HFF-Myc (cell line): ENCODE measurements at regions not wholly inside any gene's neighbourhood (a gene's known extent, or its start where the extent isn't known, plus 50 kb on each side); places are given as distances from the start of the nearest gene placed in this dataset.

Experiments
- DNase-seq: peaks from one replicate; pipeline ENCODE4 v3.0.0-alpha.2; 2011; ENCODE audit warnings: low read depth; ENCODE audit errors: extremely low read depth
- H3K4me3 ChIP-seq: replicated peaks from 2 replicates; pipeline ENCODE4 v1.5.1; 2011; ENCODE audit warnings: low read depth, mild to moderate bottlenecking, control low read depth, low read length
- CTCF ChIP-seq: IDR thresholded peaks from 2 replicates; pipeline ENCODE4 v1.5.1; 2012; ENCODE audit warnings: mild to moderate bottlenecking, low read depth, low read length, control low read depth; ENCODE audit errors: missing control alignments

GRCh38 chr21:17455451-17455850 is 57.4 kb upstream of the CXADR start:
- H3K4me3 ChIP-seq, result no peak overlapping the region
- TF ChIP-seq CTCF, result no peak
- DNase-seq, result no peak

GRCh38 chr21:17458279-17458678 is 54.6 kb upstream of the CXADR start:
- H3K4me3 ChIP-seq, result no peak overlapping the region
- no peak for TF ChIP-seq CTCF
- DNase-seq, result no peak

DNA sequence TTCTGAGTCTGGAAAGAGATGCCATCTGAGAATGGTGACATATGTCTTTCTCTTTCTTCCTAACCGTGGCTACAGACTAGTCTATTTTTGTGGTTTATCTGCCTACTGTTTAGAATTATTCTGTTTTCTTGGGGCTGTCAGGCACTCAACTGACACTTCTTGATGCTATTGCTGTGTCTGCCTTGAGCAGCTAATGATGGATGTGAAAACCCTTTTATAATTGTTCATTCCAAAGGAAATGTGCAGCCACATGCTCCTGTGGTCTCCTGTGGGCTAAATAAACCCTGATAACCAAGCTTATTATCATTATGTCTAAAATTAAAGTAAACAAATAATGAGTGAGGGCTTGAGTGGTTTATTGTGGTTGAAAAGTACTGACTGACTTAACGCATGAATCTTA is 52.7 kb upstream of the CXADR start:
- H3K4me3 ChIP-seq, result no peak overlapping the region
- DNase-seq, result peak; percentile 24
- no peak for TF ChIP-seq CTCF

- no peak overlapping the region for H3K4me3 ChIP-seq
- DNase-seq, result peak; percentile 60
Measured at GRCh38 chr21:17461014-17461413, 51.8 kb upstream of the CXADR start.

DNA sequence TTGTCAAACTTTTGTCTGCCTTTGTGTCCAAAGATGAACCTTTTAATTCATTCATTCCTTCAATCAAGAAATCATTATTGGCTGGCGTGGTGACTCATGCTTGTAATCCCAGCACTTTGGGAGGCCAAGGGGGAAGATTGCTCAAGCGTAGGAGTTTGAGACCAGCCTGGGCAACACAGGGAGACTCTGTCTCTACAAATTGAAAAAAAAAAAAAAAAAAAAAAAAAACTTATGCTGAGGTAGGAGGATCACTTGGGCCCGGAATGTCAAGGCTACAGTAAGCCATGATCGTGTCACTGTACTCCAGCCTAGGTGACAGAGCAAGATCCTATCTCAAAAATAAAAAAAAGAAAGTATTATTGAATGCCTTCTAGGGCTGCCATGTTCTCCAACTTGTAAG is 51.3 kb upstream of the CXADR start:
- no peak overlapping the region for H3K4me3 ChIP-seq
- no peak for DNase-seq
- no peak for TF ChIP-seq CTCF

More at GRCh38 chr21:17461014-17461413, 51.8 kb upstream of the CXADR start:
- no peak for TF ChIP-seq CTCF

DNA sequence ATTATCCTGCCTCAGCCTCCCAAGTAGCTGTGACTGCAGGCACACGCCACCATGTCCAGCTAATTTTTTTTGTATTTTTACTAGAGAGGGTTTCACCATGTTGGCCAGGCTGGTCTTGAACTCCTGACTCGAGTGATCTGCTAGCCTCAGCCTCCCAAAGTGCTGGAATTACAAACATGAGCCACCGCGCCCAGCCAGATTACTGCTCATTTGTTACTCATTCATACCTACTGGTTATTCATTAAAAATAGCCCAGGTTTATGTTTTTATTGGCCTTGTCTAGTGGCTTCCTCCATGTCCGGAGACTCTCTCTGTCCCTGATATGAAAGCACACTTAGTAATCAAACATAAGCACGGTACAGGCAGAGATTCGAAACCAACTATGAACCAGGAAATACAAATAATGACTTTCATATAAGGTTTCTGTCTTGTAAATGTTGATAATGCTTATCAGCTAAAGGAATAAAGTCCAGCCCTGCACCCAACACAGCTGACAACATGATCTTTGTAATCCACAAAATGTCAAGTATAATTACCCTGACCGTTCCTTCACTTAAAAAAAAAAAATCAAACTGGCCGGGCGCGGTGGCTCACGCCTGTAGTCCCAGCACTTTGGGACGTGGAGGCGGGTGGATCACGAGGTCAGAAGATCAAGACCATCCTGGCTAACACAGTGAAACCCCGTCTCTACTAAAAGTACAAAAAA is 50.4 kb upstream of the CXADR start:
- H3K4me3 ChIP-seq, result no peak overlapping the region
- no peak for TF ChIP-seq CTCF
- DNase-seq, result no peak
